SK-N-SH (cell line): ENCODE measurements at regions not wholly inside any gene's neighbourhood (a gene's known extent, or its start where the extent isn't known, plus 50 kb on each side); places are given as distances from the start of the nearest gene placed in this dataset.
"Not testable (repeated sequence)": the region's sequence is repeated elsewhere in the genome, so short reads cannot be mapped to it uniquely, and the experiment has no call there.

ENCODE experiments used
- GATA2 ChIP-seq: sonication (generic); formaldehyde crosslinking; IDR thresholded peaks from 2 replicates; pipeline ENCODE4 v1.5.0; 2020; ENCODE audit warnings: mild to moderate bottlenecking, missing genetic modification reagents
- NRF1 ChIP-seq: IDR thresholded peaks from 2 replicates; pipeline ENCODE4 v1.6.1; 2012; ENCODE audit warnings: low read depth, mild to moderate bottlenecking, low read length
- POLR2AphosphoS5 ChIP-seq: IDR thresholded peaks from 2 replicates; pipeline ENCODE4 v1.6.1; 2012; ENCODE audit warnings: low read depth, low read length
- RCOR1 ChIP-seq: fragments of 150-350 bp; IDR thresholded peaks from 2 replicates; pipeline ENCODE4 v1.6.1; 2017; ENCODE audit warnings: antibody characterized with exemption, low read length
- RFX5 ChIP-seq: IDR thresholded peaks from 2 replicates; pipeline ENCODE4 v1.6.1; 2012; ENCODE audit warnings: mild to moderate bottlenecking, improper control_type of control experiment, low read length
- RXRA ChIP-seq: IDR thresholded peaks from 2 replicates; pipeline ENCODE4 v1.4.0; 2012; ENCODE audit warnings: low read depth, mild to moderate bottlenecking, borderline replicate concordance
- TAF1 ChIP-seq: IDR thresholded peaks from 2 replicates; pipeline ENCODE4 v1.6.1; 2012; ENCODE audit warnings: low read depth, mild to moderate bottlenecking, low read length, moderate library complexity, borderline replicate concordance
- TF ChIP-seq, protein P1 (sequence below): fragments of 200-600 bp; sonication (generic); IDR thresholded peaks from 2 replicates; pipeline ENCODE4 v1.6.1; 2017; ENCODE audit warnings: antibody characterized with exemption, mild to moderate bottlenecking, moderate library complexity
- TF ChIP-seq, protein P2 (sequence below): fragments of 150-350 bp; IDR thresholded peaks from 2 replicates; pipeline ENCODE4 v1.6.1; 2017; ENCODE audit warnings: antibody characterized with exemption, low read length, low read depth, borderline replicate concordance
- TF ChIP-seq, protein P3 (sequence below): IDR thresholded peaks from 2 replicates; pipeline ENCODE4 v1.6.1; 2012; ENCODE audit warnings: mild to moderate bottlenecking, low read depth, low read length, moderate library complexity

DNA sequence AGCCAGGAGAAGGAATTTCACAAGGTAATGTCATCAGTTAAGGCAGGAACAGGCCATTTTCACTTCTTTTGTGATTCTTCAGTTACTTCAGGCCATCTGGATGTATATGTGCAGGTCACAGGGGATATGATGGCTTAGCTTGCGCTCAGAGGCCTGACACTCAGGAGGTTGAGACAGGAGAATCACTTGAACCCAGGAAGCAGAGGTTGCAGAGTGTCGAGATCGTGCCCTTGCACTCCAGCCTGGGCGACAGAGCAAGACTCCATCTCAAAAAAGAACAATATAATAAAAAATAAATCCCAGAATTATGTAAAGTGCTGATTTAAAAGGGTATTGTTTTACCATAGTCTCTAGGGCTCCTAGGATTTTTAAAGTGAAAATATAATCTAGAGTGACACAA is 235.9 kb upstream of the FAM240B start:
- TF ChIP-seq, protein P1, sequence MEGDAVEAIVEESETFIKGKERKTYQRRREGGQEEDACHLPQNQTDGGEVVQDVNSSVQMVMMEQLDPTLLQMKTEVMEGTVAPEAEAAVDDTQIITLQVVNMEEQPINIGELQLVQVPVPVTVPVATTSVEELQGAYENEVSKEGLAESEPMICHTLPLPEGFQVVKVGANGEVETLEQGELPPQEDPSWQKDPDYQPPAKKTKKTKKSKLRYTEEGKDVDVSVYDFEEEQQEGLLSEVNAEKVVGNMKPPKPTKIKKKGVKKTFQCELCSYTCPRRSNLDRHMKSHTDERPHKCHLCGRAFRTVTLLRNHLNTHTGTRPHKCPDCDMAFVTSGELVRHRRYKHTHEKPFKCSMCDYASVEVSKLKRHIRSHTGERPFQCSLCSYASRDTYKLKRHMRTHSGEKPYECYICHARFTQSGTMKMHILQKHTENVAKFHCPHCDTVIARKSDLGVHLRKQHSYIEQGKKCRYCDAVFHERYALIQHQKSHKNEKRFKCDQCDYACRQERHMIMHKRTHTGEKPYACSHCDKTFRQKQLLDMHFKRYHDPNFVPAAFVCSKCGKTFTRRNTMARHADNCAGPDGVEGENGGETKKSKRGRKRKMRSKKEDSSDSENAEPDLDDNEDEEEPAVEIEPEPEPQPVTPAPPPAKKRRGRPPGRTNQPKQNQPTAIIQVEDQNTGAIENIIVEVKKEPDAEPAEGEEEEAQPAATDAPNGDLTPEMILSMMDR, result not testable (repeated sequence)
- TF ChIP-seq, protein P2, sequence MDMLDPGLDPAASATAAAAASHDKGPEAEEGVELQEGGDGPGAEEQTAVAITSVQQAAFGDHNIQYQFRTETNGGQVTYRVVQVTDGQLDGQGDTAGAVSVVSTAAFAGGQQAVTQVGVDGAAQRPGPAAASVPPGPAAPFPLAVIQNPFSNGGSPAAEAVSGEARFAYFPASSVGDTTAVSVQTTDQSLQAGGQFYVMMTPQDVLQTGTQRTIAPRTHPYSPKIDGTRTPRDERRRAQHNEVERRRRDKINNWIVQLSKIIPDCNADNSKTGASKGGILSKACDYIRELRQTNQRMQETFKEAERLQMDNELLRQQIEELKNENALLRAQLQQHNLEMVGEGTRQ, result not testable (repeated sequence)
- TF ChIP-seq TAF1, POLR2AphosphoS5, RFX5, RCOR1, NRF1, RXRA, GATA2: not testable (repeated sequence)
- TF ChIP-seq, protein P3, sequence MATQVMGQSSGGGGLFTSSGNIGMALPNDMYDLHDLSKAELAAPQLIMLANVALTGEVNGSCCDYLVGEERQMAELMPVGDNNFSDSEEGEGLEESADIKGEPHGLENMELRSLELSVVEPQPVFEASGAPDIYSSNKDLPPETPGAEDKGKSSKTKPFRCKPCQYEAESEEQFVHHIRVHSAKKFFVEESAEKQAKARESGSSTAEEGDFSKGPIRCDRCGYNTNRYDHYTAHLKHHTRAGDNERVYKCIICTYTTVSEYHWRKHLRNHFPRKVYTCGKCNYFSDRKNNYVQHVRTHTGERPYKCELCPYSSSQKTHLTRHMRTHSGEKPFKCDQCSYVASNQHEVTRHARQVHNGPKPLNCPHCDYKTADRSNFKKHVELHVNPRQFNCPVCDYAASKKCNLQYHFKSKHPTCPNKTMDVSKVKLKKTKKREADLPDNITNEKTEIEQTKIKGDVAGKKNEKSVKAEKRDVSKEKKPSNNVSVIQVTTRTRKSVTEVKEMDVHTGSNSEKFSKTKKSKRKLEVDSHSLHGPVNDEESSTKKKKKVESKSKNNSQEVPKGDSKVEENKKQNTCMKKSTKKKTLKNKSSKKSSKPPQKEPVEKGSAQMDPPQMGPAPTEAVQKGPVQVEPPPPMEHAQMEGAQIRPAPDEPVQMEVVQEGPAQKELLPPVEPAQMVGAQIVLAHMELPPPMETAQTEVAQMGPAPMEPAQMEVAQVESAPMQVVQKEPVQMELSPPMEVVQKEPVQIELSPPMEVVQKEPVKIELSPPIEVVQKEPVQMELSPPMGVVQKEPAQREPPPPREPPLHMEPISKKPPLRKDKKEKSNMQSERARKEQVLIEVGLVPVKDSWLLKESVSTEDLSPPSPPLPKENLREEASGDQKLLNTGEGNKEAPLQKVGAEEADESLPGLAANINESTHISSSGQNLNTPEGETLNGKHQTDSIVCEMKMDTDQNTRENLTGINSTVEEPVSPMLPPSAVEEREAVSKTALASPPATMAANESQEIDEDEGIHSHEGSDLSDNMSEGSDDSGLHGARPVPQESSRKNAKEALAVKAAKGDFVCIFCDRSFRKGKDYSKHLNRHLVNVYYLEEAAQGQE, result not testable (repeated sequence)
